SK-N-SH (cell line): ENCODE measurements at regions not wholly inside any gene's neighbourhood (a gene's known extent, or its start where the extent isn't known, plus 50 kb on each side); places are given as distances from the start of the nearest gene placed in this dataset.

Source experiments
- CTCF ChIA-PET: fragments of 300-600, 350-600 bp; formaldehyde crosslinking; extraction: SDS; loops from one replicate; lab custom pipeline; 2021; lab: Yijun Ruan, JAX
- POLR2A ChIA-PET: fragments of 350-600 bp; sonication (Branson Sonifier 250); formaldehyde crosslinking; extraction: SDS; loops from one replicate; lab custom pipeline; 2020; ENCODE audit warnings: antibody characterized with exemption, inconsistent platforms; lab: Yijun Ruan, JAX
- DNase-seq: peaks from one replicate; pipeline ENCODE4 v3.0.0; 2012
- H2AFZ ChIP-seq: fragments of 200-600 bp; sonication (generic); 2 replicates; pipeline ENCODE4 v1.8.1; 2016; ENCODE audit warnings: antibody characterized with exemption, mild to moderate bottlenecking, low read depth
- H3F3A ChIP-seq: fragments of 200-600 bp; sonication (generic); replicated peaks from 2 replicates; pipeline ENCODE3; 2016; ENCODE audit warnings: antibody characterized with exemption, mild to moderate bottlenecking; ENCODE audit not compliant: insufficient read depth
- H3K27ac ChIP-seq, 2 experiments: fragments of 200-500 bp in 1 of 2; fragments of 200-600 bp in 1 of 2; sonication (Bioruptor generic) in 1 of 2; sonication (generic), shearing (Covaris generic) in 1 of 2; 2 replicates each; pipeline versions ENCODE4 v1.5.1 to v1.6.1; 2014 to 2016; ENCODE audit warnings: low read depth in 2 of 2, inconsistent platforms in 1 of 2, low read length in 1 of 2, mild to moderate bottlenecking in 1 of 2, mixed read lengths in 1 of 2
- H3K27me3 ChIP-seq: fragments of 200-600 bp; sonication (generic), shearing (Covaris generic); 2 replicates; pipeline ENCODE4 v1.6.1; 2016; ENCODE audit warnings: mixed run types; ENCODE audit not compliant: insufficient read depth
- H3K36me3 ChIP-seq, 2 experiments: fragments of 200-500 bp in 1 of 2; fragments of 200-600 bp in 1 of 2; sonication (Bioruptor generic) in 1 of 2; sonication (generic) in 1 of 2; replicated peaks in 1 of 2; 2 replicates each; pipeline versions ENCODE3 to v1.5.1; 2014 to 2016; ENCODE audit warnings: low read length in 1 of 2, mild to moderate bottlenecking in 1 of 2; ENCODE audit not compliant: insufficient read depth in 2 of 2, control insufficient read depth in 1 of 2
- H3K4me1 ChIP-seq, 2 experiments: fragments of 200-500 bp in 1 of 2; fragments of 200-600 bp in 1 of 2; sonication (Bioruptor generic) in 1 of 2; sonication (generic), shearing (Covaris generic) in 1 of 2; 2 replicates each; pipeline versions ENCODE4 v1.5.1 to v1.6.1; 2014 to 2016; ENCODE audit warnings: low read depth in 1 of 2, low read length in 1 of 2, mixed run types in 1 of 2; ENCODE audit not compliant: insufficient read depth in 2 of 2, control insufficient read depth in 1 of 2
- H3K4me2 ChIP-seq: fragments of 200-600 bp; sonication (generic), shearing (Covaris generic); 2 replicates; pipeline ENCODE4 v1.6.1; 2017; ENCODE audit warnings: mixed run types
- H3K4me3 ChIP-seq, 2 experiments: fragments of 200-500 bp in 1 of 2; fragments of 200-600 bp in 1 of 2; sonication (Bioruptor generic) in 1 of 2; sonication (generic), shearing (Covaris generic) in 1 of 2; 2 replicates each; pipeline versions ENCODE4 v1.5.1 to v1.8.1; 2014 to 2016; ENCODE audit warnings: low read depth in 2 of 2, inconsistent platforms in 1 of 2, low read length in 1 of 2, mild to moderate bottlenecking in 1 of 2, mixed read lengths in 1 of 2, moderate library complexity in 1 of 2
- H3K79me2 ChIP-seq: fragments of 200-600 bp; sonication (generic); 2 replicates; pipeline ENCODE4 v1.8.1; 2017; ENCODE audit warnings: mild to moderate bottlenecking; ENCODE audit not compliant: insufficient read depth
- H3K9ac ChIP-seq: fragments of 200-600 bp; sonication (generic); 2 replicates; pipeline ENCODE4 v1.6.1; 2017; ENCODE audit warnings: mixed run types
- H3K9me2 ChIP-seq: fragments of 200-600 bp; sonication (generic); 2 replicates; pipeline ENCODE4 v1.6.1; 2017; ENCODE audit warnings: mixed run types
- H3K9me3 ChIP-seq: fragments of 200-600 bp; sonication (generic); 2 replicates; pipeline ENCODE4 v1.6.1; 2017; ENCODE audit warnings: mixed run types, mild to moderate bottlenecking, moderate library complexity
- H4K20me1 ChIP-seq: fragments of 200-600 bp; sonication (generic); 2 replicates; pipeline ENCODE4 v1.6.1; 2017; ENCODE audit warnings: mild to moderate bottlenecking, mixed run types; ENCODE audit not compliant: insufficient read depth
- CHD2 ChIP-seq: fragments of 150-350 bp; IDR thresholded peaks from 2 replicates; pipeline ENCODE4 v1.6.1; 2018; ENCODE audit warnings: low read length; ENCODE audit not compliant: partially characterized antibody
- EZH2phosphoT487 ChIP-seq: fragments of 200-600 bp; sonication (generic); IDR thresholded peaks from 2 replicates; pipeline ENCODE4 v1.6.1; 2017; ENCODE audit warnings: low read depth, mixed run types, mild to moderate bottlenecking, antibody characterized with exemption, moderate library complexity, borderline replicate concordance
- JUND ChIP-seq: IDR thresholded peaks from 2 replicates; pipeline ENCODE4 v1.4.0; 2012
- MEF2A ChIP-seq: IDR thresholded peaks from 2 replicates; pipeline ENCODE4 v1.4.0; 2012; ENCODE audit warnings: low read depth, borderline replicate concordance
- NFIC ChIP-seq: IDR thresholded peaks from 2 replicates; pipeline ENCODE4 v1.4.0; 2012; ENCODE audit warnings: borderline replicate concordance
- NRF1 ChIP-seq: IDR thresholded peaks from 2 replicates; pipeline ENCODE4 v1.6.1; 2012; ENCODE audit warnings: low read depth, mild to moderate bottlenecking, low read length
- POLR2AphosphoS5 ChIP-seq: IDR thresholded peaks from 2 replicates; pipeline ENCODE4 v1.6.1; 2012; ENCODE audit warnings: low read depth, low read length
- RCOR1 ChIP-seq: fragments of 150-350 bp; IDR thresholded peaks from 2 replicates; pipeline ENCODE4 v1.6.1; 2017; ENCODE audit warnings: antibody characterized with exemption, low read length
- RXRA ChIP-seq: IDR thresholded peaks from 2 replicates; pipeline ENCODE4 v1.4.0; 2012; ENCODE audit warnings: low read depth, mild to moderate bottlenecking, borderline replicate concordance
- SMC3 ChIP-seq: IDR thresholded peaks from 2 replicates; pipeline ENCODE4 v1.6.1; 2012; ENCODE audit warnings: low read depth, low read length, improper control_type of control experiment
- TAF1 ChIP-seq: IDR thresholded peaks from 2 replicates; pipeline ENCODE4 v1.6.1; 2012; ENCODE audit warnings: low read depth, mild to moderate bottlenecking, low read length, moderate library complexity, borderline replicate concordance
- TCF12 ChIP-seq: IDR thresholded peaks from 2 replicates; pipeline ENCODE4 v1.4.0; 2012
- USF2 ChIP-seq: fragments of 150-350 bp; IDR thresholded peaks from 2 replicates; pipeline ENCODE4 v1.6.1; 2017; ENCODE audit warnings: antibody characterized with exemption, low read length, low read depth, borderline replicate concordance
- YY1 ChIP-seq: IDR thresholded peaks from 2 replicates; pipeline ENCODE4 v1.4.0; 2012; ENCODE audit warnings: low read depth, mild to moderate bottlenecking
- ZBTB33 ChIP-seq: IDR thresholded peaks from 2 replicates; pipeline ENCODE4 v1.4.0; 2012; ENCODE audit warnings: low read depth, borderline replicate concordance
- WGBS: methylation state at CpG from one replicate; pipeline ENCODE4 v1.1.6; 2017; ENCODE audit warnings: low lambda C conversion rate; 5-methylcytosine and 5-hydroxymethylcytosine counted together
- TF ChIP-seq, protein P1 (sequence below): IDR thresholded peaks from 2 replicates; pipeline ENCODE4 v1.4.0; 2012; ENCODE audit warnings: low read depth
- TF ChIP-seq, protein P2 (sequence below): fragments of 200-600 bp; sonication (generic); IDR thresholded peaks from 2 replicates; pipeline ENCODE4 v1.6.1; 2017; ENCODE audit warnings: antibody characterized with exemption, mild to moderate bottlenecking, moderate library complexity
- TF ChIP-seq, protein P3 (sequence below): fragments of 150-350 bp; IDR thresholded peaks from 2 replicates; pipeline ENCODE4 v1.6.1; 2016; ENCODE audit warnings: mild to moderate bottlenecking, low read depth, low read length
- TF ChIP-seq, protein P4 (sequence below): IDR thresholded peaks from 2 replicates; pipeline ENCODE4; 2012
- TF ChIP-seq, protein P5 (sequence below): IDR thresholded peaks from 2 replicates; pipeline ENCODE4 v1.6.1; 2012; ENCODE audit warnings: mild to moderate bottlenecking, low read depth, low read length, moderate library complexity

DNA sequence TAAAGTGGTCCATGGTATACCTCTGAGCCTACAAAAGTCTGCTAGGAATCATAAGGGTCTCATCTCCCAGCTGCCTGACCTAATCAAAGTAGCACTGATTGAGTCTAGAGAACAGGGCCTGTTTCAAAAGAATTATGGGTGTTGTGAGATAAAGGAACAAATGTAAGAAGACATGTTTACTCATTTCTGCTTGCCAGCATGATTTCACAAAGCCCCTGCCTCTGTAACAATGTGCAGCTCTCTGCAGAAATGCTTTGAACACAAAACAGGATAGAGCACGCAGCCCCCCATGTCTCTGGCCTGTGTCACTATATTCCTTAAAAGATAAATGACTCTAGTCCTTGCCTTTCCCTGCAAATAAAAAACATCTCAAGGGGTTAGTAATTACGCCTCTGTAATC lies 94.7 kb upstream of the IGSF10 start:
- no peak for DNase-seq
- Histone ChIP-seq H3K9ac (no peak overlapping the region), H2AFZ (no peak overlapping the region), H3K27ac (no peak overlapping the region), H4K20me1 (no peaks in the 10 kb centered on the region), H3K4me1 (peaks cover 3 to 5% of the 10 kb centered on the region in 2 experiments; a peak in 2 of 4 replicates), H3K79me2 (no peaks in the 10 kb centered on the region; the same call in 1 of the 2 replicates), H3K27me3 (no peaks in the 10 kb centered on the region), H3K36me3 (no peaks in the 10 kb centered on the region), H3K4me2 (no peak overlapping the region), H3K9me3 (no peaks in the 10 kb centered on the region), H3K4me3 (no peak overlapping the region), H3K9me2 (no peaks in the 10 kb centered on the region), H3F3A (no peaks in the 10 kb centered on the region)
- ChIA-PET CTCF (interaction anchor here (1.0 to 1.5 kb wide), 2 partner anchors 10 to 13 kb away, joined by 3 to 5 read pairs; no protein-coding TSS in a partner anchor), POLR2A (no interaction called here)
- 57% methylated on average over 2 of the region's 2 CpGs for WGBS
- TF ChIP-seq, protein P1, sequence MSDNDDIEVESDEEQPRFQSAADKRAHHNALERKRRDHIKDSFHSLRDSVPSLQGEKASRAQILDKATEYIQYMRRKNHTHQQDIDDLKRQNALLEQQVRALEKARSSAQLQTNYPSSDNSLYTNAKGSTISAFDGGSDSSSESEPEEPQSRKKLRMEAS, result no peak
- TF ChIP-seq, protein P2, sequence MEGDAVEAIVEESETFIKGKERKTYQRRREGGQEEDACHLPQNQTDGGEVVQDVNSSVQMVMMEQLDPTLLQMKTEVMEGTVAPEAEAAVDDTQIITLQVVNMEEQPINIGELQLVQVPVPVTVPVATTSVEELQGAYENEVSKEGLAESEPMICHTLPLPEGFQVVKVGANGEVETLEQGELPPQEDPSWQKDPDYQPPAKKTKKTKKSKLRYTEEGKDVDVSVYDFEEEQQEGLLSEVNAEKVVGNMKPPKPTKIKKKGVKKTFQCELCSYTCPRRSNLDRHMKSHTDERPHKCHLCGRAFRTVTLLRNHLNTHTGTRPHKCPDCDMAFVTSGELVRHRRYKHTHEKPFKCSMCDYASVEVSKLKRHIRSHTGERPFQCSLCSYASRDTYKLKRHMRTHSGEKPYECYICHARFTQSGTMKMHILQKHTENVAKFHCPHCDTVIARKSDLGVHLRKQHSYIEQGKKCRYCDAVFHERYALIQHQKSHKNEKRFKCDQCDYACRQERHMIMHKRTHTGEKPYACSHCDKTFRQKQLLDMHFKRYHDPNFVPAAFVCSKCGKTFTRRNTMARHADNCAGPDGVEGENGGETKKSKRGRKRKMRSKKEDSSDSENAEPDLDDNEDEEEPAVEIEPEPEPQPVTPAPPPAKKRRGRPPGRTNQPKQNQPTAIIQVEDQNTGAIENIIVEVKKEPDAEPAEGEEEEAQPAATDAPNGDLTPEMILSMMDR, result no peak
- TF ChIP-seq, protein P3, sequence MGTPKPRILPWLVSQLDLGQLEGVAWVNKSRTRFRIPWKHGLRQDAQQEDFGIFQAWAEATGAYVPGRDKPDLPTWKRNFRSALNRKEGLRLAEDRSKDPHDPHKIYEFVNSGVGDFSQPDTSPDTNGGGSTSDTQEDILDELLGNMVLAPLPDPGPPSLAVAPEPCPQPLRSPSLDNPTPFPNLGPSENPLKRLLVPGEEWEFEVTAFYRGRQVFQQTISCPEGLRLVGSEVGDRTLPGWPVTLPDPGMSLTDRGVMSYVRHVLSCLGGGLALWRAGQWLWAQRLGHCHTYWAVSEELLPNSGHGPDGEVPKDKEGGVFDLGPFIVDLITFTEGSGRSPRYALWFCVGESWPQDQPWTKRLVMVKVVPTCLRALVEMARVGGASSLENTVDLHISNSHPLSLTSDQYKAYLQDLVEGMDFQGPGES, result no peak
- TF ChIP-seq TCF12, result no peak
- TF ChIP-seq CHD2, result no peak
- TF ChIP-seq RCOR1, result no peak
- TF ChIP-seq JUND, result no peak
- no peak for TF ChIP-seq NRF1
- TF ChIP-seq, protein P4, sequence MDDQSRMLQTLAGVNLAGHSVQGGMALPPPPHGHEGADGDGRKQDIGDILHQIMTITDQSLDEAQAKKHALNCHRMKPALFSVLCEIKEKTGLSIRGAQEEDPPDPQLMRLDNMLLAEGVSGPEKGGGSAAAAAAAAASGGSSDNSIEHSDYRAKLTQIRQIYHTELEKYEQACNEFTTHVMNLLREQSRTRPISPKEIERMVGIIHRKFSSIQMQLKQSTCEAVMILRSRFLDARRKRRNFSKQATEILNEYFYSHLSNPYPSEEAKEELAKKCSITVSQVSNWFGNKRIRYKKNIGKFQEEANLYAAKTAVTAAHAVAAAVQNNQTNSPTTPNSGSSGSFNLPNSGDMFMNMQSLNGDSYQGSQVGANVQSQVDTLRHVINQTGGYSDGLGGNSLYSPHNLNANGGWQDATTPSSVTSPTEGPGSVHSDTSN, result no peak
- no peak for TF ChIP-seq SMC3
- TF ChIP-seq ZBTB33, result no peak
- TF ChIP-seq, protein P5, sequence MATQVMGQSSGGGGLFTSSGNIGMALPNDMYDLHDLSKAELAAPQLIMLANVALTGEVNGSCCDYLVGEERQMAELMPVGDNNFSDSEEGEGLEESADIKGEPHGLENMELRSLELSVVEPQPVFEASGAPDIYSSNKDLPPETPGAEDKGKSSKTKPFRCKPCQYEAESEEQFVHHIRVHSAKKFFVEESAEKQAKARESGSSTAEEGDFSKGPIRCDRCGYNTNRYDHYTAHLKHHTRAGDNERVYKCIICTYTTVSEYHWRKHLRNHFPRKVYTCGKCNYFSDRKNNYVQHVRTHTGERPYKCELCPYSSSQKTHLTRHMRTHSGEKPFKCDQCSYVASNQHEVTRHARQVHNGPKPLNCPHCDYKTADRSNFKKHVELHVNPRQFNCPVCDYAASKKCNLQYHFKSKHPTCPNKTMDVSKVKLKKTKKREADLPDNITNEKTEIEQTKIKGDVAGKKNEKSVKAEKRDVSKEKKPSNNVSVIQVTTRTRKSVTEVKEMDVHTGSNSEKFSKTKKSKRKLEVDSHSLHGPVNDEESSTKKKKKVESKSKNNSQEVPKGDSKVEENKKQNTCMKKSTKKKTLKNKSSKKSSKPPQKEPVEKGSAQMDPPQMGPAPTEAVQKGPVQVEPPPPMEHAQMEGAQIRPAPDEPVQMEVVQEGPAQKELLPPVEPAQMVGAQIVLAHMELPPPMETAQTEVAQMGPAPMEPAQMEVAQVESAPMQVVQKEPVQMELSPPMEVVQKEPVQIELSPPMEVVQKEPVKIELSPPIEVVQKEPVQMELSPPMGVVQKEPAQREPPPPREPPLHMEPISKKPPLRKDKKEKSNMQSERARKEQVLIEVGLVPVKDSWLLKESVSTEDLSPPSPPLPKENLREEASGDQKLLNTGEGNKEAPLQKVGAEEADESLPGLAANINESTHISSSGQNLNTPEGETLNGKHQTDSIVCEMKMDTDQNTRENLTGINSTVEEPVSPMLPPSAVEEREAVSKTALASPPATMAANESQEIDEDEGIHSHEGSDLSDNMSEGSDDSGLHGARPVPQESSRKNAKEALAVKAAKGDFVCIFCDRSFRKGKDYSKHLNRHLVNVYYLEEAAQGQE, result no peak
- no peak for TF ChIP-seq TAF1
- no peak for TF ChIP-seq YY1
- no peak for TF ChIP-seq RXRA
- no peak for TF ChIP-seq NFIC
- TF ChIP-seq POLR2AphosphoS5, result no peak
- no peak for TF ChIP-seq MEF2A
- TF ChIP-seq USF2, result no peak
- TF ChIP-seq EZH2phosphoT487, result no peak
